Left ventricle myocardium superior (tissue), 1 donor: ENCODE measurements at regions not wholly inside any gene's neighbourhood (a gene's known extent, or its start where the extent isn't known, plus 50 kb on each side); places are given as distances from the start of the nearest gene placed in this dataset.
A peak's percentile ranks its signal among the peaks of the same experiment; 100 is the strongest.
"Not testable (repeated sequence)": the region's sequence is repeated elsewhere in the genome, so short reads cannot be mapped to it uniquely, and the experiment has no call there.

Experiments
- ATAC-seq: fragments of 200-7000 bp; cut with Tn5 transposase; one replicate; pipeline ENCODE4 v1.9.1; 2020; ENCODE audit warnings: mild to moderate bottlenecking, moderate library complexity
- DNase-seq: peaks from one replicate; pipeline ENCODE4 v3.0.0-alpha.2; 2020
- intact Hi-C: fragments of 100-400 bp; cut with micrococcal nuclease; formaldehyde crosslinking; loops from one replicate; pipeline ENCODE4 v1.11.0; 2022
- donor health status: DM: no; HTN: yes; CAD: no; lungs with severe emphysema.

DNA sequence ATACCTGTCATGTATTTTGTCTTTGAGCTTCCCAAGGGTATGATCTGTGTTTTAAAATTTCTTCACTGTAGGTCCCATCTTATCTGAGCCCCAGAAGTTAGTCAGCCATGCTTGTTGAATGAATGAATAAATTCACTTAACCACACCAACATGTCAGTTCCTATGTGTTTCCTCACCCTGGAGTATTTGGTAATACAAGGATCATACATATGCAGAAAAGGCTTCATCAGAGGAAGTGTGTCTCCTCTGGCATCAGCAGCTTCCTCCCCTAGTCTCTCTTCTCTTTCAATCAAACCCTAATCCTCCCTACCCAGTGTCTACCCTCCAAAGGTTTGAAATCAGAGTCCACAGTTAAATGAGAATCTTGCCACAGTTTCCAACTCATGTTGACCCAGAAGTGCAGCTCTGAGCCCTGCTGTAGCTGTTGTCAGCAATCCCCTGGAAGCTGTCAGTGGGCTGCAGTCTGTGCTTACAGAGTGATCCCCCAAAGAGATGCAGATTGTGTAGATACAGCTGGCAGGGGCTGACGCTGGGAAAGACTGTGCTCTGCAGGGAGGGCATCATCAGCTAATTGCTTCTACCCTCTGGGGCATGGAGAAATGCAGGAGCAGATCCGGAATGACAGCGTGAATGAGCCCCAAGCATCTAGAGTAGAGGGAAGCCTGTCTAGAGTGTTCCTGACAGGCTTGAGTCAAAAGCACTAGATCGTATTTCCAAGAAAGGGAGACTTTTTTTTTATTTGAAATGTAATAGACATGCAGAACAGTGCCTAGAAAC lies 105.0 kb upstream of the WDR11 start:
- ATAC-seq (no peak), DNase-seq (no peak)
- intact Hi-C loops, result no loop called here

DNA sequence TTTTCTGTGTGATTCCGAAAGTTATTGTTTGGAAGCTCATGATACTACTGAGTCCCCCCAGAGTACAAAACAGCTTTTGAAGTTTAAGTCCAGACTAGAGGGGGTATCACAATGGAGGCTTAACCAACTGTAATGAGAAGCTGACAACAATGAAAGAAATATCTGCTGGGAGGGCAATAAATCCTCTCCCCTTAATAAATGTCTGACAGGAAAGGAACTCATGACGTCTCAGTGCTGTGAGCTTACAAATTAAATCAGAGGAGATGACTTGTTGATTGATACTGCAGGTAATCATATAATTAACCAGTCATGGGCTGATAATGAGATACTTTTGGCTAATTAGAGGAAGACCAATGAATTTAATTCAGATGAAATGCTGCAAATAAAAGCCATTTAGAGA lies 102.6 kb upstream of the WDR11 start:
- no peak for DNase-seq
- ATAC-seq, result no peak
- intact Hi-C loops, result no loop called here

DNA sequence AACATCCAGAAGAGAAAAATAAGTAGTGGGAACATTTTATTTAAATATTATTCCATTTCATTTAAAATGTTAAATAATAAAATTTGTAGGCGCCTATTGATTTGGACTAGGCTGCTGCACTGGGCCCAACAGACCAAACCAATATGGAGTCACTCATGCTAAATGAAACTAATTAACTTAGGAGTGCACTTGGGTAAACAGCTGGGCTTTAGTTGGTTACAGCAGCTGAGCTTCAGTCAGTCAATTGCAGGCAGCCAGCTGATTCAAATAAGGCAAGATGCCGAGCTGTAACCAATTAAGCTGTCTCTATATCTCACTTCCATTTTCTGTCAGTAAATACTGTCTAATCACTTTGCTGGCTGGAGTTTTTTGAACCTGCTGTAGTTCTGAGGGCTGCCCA lies 102.1 kb upstream of the WDR11 start:
- ATAC-seq (no peak), DNase-seq (no peak)
- intact Hi-C loops, result no loop called here

DNA sequence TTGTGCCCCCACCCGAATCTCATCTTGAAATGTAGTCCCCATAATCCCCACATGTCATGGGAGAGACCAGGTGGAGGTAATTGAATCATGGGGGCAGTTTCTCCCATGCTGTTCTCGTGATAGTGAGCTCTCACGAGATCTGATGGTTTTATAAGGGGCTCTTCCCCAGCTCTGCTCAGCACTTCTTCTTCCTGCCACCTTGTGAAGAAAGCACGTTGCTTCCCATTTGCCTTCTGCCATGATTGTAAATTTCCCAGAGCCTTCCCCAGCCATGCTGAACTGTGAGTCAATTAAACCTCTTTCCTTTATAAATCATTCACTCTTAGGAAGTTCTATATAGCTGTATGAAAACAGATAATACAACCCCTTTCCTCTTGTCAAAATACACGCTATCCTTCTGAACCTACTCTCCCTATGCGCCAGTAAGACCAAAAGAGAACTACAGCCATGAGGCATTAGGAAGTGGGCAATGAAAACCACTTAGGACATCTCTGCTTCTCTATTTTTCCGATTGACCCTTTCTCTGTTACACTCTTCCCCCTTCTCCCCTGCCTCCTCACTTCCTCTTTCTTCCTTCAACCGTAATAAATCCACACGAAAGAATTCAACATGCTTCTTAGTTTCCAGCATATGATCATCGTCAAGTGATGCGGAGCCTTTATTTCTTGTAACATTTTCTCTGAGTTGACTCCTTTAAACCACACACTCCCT lies 101.2 kb upstream of the WDR11 start:
- ATAC-seq (peak; percentile 31), DNase-seq (no peak)
- intact Hi-C loops, result no loop called here

DNA sequence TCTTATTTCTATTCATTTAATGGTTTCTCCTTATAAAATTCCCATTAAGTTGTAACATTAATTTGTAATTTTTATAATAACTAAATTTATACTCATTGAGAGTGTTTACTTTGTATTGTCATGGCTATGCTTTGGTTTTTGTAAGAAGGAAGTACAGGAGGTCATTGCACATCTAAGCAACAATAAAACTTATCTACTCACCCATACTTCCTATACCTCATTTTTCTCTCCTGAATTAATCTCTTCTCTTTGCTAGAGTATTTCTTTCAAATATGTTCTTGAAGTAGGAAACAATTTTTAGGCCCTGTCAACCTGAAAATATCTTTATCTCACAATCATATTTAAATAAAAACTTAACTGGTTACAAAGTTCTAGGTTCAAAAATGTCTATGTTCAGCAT lies 95.4 kb upstream of the WDR11 start:
- no peak for DNase-seq
- intact Hi-C loops, result no loop called here
- ATAC-seq, result no peak

DNA sequence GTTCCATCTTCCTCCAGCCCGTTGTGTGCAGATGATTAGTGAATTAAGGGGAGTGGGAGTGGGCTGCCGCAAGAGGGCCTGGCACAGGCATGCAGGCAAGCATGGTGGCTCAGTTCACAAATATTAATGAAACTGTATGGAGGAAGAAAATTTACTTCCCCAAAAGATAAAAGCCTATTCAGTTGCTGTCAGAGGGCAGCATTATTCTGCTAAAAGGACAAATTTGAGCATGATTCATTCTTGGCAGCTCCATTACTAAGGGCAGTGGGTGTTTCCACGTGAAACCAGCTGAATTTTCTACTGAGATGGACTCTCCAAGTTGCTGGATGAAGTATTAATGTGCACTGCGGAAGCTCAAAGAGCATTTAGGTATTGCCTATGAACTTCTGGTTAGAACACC lies 90.9 kb upstream of the WDR11 start:
- no peak for ATAC-seq
- DNase-seq, result no peak

DNA sequence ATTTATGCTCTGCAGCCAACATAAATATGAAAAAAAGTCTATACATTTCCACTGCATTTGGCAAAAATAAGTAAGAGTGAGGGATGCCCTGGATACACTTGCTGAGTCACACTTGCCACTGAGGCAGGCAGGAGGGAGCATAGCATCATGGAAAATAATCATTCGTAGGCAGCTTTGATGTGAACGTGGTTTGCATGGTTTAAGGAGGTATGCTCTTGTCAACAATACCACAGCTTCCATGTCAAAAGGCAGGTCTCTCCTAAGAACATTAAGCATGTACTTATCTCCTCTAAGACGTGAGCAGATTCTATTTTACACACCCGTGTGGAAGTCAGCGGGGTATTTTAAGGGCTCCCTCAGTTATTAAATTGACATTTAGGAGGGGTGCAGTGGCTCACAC lies 89.2 kb upstream of the WDR11 start:
- ATAC-seq, result no peak
- intact Hi-C loops, result no loop called here

More for the DNA sequence above, 90.9 kb upstream of the WDR11 start:
- intact Hi-C loops, result no loop called here

DNA sequence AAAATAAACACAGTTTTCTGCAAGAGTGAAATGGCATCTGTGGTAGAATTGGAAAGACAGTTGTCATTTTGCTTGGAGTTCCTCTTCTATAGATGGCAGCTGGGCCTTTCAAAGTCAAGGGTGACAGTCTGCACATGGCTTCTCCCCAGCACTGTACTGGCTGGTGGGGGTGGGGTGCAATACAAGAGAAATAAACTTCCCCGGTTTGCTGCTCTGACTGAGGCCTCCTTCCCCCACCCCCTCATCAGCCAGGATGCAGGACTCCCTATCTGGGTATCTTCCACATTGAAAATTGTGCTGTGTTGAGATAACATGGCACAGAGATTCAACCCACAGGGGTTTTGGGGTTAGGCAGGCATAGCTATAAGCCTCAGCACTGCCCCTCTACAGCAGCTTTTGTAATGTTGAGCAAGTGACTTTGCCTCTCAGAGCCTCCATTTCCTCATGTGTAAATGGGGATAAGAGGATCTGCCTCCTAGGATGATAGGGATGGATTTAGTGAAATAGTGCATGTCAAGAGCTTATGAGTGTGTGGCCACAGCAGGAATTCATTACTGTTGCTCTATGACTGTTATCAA lies 85.8 kb upstream of the WDR11 start:
- DNase-seq, result no peak
- ATAC-seq, result no peak
- intact Hi-C loops, result no loop called here

More for the DNA sequence above, 89.2 kb upstream of the WDR11 start:
- no peak for DNase-seq

DNA sequence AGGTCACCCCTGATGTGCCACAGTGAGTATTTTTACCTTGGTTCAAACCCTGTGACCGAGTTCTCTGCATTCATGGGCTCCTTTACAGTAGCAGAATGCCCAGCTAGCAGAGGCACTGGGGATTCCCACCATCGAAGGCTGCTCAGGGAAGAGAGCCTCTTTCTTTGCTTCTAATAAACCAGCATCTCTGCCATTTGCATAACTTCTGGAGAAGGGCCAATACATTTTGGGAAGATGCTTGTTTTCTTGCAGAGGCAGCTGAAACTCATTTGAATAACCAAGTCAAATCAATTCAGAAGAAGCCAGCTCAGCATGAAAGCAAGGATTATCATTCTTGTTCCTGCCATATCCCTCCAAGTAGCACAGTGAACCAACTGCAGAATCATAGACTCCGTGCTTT lies 82.9 kb upstream of the WDR11 start:
- DNase-seq, result no peak
- intact Hi-C loops, result no loop called here
- no peak for ATAC-seq

DNA sequence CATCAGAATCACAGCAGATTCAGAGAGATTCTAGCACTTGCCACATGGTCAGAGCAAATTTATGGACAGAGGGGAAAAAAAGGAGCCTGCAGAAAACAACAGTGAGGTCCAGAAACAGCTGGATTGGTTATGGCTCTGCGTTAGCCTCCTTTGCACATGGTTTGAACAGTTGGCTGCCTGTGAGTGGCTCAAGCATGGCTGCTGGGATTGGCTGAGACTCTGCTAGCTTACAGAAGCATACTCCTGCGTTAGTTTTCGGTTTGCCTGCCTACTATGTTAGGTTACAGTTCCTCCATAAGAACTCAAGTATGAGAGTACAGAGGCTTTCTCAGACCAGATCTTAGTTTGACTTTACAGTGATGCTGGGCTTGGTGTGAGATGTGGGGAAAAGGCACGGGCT lies 80.7 kb upstream of the WDR11 start:
- no peak for DNase-seq
- no peak for ATAC-seq
- intact Hi-C loops, result no loop called here

DNA sequence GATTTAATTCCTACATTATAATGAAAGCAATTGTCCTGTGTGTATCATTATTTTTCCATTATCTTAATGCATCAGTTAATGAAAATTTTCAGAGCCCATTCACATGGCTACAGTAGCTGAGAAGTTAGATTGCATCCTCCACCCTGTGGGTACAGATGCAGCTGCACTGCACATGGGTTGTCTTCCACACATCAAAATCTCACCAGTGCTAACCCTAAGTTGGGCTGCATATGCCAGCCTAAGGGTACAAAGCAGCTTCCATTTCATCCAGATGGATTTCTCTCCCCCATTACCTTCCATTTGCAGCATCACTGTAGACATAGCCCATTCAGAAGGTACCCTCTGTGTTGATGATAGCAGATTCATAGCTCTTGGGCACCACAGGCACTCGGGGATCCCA lies 74.7 kb upstream of the WDR11 start:
- DNase-seq, result no peak
- intact Hi-C loops, result no loop called here
- ATAC-seq, result no peak

DNA sequence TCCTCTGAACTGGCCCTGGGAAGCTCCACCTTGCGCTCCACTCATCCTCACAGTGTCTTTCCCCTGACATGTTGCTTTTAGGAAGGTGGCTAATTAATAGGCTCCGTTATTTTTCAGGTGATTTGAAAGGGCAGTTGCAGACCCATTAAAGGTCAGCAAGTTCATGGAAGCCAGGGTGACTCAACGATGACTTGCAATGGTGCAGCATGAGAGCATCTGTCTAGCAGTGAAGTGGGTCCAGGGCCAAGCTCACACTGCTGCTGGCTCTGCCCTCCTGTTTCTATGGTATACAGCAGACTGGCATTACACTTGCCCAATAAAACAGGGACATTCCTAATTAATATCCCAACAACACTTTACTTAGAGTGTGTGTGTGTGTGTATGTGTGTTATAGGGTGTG lies 68.8 kb upstream of the WDR11 start:
- intact Hi-C loops, result no loop called here
- DNase-seq (no peak), ATAC-seq (no peak)

DNA sequence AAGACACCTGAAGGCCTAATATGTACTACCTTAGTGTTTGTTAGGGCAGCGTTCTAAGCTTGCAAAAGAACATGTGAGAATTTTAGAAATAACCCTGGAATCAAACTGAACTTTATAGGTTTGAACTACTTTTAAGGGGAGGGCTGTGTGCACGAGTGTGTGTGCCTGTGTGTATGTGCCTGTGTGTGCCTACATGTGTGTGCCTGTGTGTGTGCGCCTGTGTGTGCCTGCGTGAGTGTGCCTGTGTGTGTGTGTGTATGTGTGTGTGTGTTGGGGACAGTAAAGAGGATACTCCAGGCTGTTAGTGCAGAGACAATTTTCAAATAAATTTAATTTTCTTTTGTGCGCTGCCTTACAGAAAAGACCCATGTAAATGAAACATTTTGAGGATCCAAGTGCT lies 68.1 kb upstream of the WDR11 start:
- intact Hi-C loops, result no loop called here
- no peak for DNase-seq
- ATAC-seq, result no peak

DNA sequence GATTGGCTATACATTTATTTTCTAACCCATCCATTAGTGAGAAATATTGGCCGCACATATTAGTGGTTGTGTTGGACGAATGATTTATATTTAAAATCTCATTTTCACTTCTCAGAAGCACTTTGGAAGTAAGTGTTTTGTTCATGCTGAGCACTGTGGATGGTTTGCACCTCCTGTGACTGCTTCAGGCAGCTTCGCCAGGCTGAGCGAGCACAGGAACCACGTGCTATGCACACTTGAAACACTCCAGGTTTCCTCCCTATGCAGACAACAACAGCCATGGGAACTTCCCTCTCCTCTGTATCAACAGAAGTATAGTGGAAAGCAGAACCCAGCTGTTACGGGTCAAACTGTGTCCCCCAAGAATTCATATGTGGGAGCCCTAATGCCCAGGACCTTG lies 67.3 kb upstream of the WDR11 start:
- intact Hi-C loops, result no loop called here
- no peak for ATAC-seq

DNA sequence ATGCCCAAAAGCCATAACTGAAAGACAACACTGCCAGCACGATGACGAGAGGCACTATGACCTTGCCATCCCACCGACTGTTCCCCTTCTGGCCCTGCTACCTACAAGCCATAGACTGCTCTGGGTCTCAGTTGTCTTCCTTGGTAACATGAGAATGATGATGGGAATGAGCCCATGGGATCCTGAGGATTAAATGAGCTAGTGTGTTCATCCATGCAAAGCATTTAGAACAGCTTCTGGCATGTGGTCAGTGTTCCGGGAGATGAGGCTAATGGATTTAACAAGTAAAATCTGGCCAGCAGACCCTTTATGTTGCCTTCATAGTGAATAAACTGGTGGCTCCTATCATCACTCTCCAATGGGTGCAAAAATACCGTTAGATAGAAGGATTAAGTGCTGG lies 62.4 kb upstream of the WDR11 start:
- intact Hi-C loops, result no loop called here
- ATAC-seq (no peak), DNase-seq (no peak)

More for the DNA sequence above, 67.3 kb upstream of the WDR11 start:
- DNase-seq, result no peak

DNA sequence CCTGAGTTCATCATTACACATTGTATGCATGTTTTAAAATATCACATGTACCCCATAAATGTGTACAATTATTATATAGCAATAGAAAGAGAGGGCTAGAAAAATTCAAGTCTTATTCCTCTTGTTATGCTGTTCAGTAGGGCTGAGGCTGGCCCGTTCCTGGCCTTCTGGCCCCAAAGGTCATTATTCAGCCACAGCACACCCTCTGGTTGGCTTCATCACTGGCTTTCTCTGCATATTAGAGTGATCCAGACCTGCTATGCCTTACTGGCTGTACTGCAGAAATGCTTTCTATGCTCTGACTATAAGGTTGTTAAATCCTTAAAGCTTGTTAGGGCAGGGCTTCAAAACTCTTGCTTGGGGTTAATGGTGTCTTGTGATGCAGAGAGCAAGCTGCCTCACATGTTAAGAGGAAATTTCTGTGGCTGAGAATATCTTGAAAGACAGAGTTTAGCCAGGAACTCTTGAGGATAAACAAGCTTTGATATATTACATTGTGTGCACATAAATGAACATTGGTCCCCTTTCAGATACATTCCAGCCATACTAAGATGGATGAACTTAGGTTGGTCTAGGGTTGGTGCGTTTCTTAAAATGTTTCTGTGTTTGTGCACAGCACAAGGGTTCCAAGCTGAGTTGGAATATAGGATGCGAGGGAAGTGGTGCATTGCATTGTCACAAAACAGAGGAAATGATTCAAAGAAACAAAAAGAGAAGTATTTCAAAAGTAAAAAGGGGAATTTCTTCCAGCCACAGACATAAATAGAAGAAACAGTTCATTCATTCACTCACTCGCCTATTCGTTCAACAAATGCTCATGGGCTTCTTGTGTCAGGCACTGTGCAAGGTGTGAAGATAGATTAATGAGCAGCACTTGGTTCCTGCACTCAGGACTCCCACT lies 61.6 kb upstream of the WDR11 start:
- no peak for DNase-seq
- ATAC-seq, result no peak
- intact Hi-C loops, result no loop called here

DNA sequence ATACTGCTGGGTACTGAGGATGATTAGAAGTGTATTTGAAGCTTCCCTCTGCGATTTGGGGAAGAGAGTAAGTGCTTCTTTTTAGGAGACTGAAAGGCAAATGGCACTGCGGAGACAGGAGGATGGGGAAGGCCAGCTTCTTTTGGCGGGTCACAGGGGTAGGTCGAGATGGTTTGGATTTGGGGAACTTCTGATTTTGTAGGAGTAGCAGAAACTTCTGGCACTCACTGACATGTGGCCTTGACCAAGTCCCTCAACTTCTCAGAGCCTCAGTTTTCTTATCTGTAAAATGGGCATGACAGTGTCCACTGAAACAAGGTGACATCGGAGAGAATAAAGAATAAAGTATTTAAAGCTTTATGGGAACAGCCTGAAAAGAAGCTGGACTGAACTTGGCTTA lies 59.8 kb upstream of the WDR11 start:
- ATAC-seq (no peak), DNase-seq (no peak)
- intact Hi-C loops, result no loop called here

DNA sequence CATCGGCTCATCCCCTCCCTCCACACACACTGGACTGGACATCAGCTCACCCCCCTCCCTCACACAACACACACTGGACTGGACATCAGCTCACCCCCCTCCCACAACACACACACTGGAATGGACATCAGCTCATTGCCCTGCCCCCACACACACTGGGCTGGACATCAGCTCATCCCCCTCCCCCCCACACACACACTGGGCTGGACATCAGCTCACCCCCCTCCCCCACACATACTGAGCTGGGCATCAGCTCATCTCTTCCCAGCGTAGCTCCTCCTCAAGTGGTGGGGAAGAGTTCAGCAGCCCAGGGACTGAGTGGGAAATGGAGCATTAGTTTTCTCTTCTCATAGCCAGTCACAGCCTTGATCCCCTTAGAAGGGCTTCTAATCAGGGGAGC lies 58.1 kb upstream of the WDR11 start:
- ATAC-seq (no peak), DNase-seq (no peak)
- intact Hi-C loops, result no loop called here

DNA sequence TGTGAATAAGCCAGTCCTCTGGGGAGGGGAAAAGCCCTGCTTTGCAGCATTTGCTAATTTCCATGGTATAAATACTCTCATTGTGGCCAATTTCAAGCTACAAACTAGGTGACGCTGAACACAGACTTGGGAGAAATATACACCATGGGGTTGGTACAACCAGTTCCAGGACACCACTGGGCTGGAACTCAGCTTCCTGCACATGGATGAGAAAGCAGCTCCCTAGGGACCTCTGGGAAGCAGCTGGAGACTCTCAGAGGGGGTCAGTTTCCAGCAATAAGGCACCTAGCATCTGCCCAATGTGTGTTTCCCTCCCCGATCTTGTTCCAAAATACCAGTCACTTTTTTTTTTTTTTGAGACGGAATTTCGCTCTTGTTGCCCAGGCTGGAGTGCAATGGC lies 56.8 kb upstream of the WDR11 start:
- ATAC-seq (no peak), DNase-seq (no peak)
- intact Hi-C loops, result no loop called here

DNA sequence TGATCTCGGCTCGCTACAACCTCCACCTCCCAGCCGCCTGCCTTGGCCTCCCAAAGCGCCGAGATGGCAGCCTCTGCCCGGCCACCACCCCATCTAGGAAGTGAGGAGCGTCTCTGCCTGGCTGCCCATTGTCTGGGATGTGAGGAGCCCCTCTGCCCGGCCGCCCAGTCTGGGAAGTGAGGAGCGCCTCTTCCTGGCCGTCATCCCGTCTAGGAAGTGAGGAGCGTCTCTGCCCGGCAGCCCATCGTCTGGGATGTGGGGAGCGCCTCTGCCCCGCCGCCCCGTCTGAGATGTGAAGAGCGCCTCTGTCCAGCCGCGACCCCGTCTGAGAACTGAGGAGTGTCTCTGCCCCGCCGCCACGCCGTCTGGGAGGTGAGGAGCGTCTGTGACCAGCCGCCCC lies 52.9 kb upstream of the WDR11 start:
- intact Hi-C loops, DNase-seq, ATAC-seq: not testable (repeated sequence)
